RWPE1 (cell line): ENCODE measurements at regions not wholly inside any gene's neighbourhood (a gene's known extent, or its start where the extent isn't known, plus 50 kb on each side); places are given as distances from the start of the nearest gene placed in this dataset.

Source experiments
- CTCF ChIA-PET: fragments of 350-600 bp; sonication (Branson Sonifier 250); formaldehyde crosslinking; extraction: SDS; loops from one replicate; lab custom pipeline; 2021; lab: Yijun Ruan, JAX
- POLR2A ChIA-PET: fragments of 400-600 bp; formaldehyde crosslinking; extraction: SDS; loops from one replicate; lab custom pipeline; 2020; ENCODE audit warnings: antibody characterized with exemption; ENCODE audit not compliant: low non-redundant PET; lab: Yijun Ruan, JAX
- DNase-seq: peaks from one replicate; pipeline ENCODE4 v3.0.0; 2012; ENCODE audit warnings: low spot score
- H3K27ac ChIP-seq: fragments of 450-650 bp; 2 replicates; pipeline ENCODE4 v1.5.1; 2017
- CTCF ChIP-seq: fragments of 450-650 bp; conservative IDR thresholded peaks from 2 replicates; pipeline ENCODE4 v1.5.1; 2017; ENCODE audit warnings: low read depth, mild to moderate bottlenecking

- no peak for DNase-seq
- H3K27ac ChIP-seq: no peak overlapping the region
- CTCF ChIA-PET: no interaction called here
- TF ChIP-seq CTCF: no peak
- POLR2A ChIA-PET: no interaction called here
Measured at GRCh38 chr16:79673635-79674034, 73.1 kb upstream of the MAF start.

GRCh38 chr16:79672524-79672923, 72.0 kb upstream of the MAF start:
- DNase-seq: no peak
- TF ChIP-seq CTCF: no peak
- ChIA-PET CTCF (no interaction called here), POLR2A (no interaction called here)
- H3K27ac ChIP-seq: no peak overlapping the region

GRCh38 chr16:79668502-79668901, 68.0 kb upstream of the MAF start:
- ChIA-PET CTCF (no interaction called here), POLR2A (no interaction called here)
- TF ChIP-seq CTCF: no peak
- no peak overlapping the region for H3K27ac ChIP-seq
- no peak for DNase-seq

GRCh38 chr16:79665970-79666369, 65.4 kb upstream of the MAF start:
- POLR2A ChIA-PET: no interaction called here
- no peak for TF ChIP-seq CTCF
- DNase-seq: no peak
- CTCF ChIA-PET: no interaction called here
- H3K27ac ChIP-seq: no peak overlapping the region

- POLR2A ChIA-PET: no interaction called here
- no peak for TF ChIP-seq CTCF
- CTCF ChIA-PET: no interaction called here
- DNase-seq: no peak
- H3K27ac ChIP-seq: no peak overlapping the region
Measured at GRCh38 chr16:79664407-79664806, 63.9 kb upstream of the MAF start.

- no peak for TF ChIP-seq CTCF
- POLR2A ChIA-PET: no interaction called here
- DNase-seq: no peak
- no peak overlapping the region for H3K27ac ChIP-seq
- CTCF ChIA-PET: interaction anchor here (0.6 to 0.9 kb wide), 2 partner anchors 11 to 665 kb away, joined by 4 to 7 read pairs; no protein-coding TSS in a partner anchor
Measured at GRCh38 chr16:79662669-79663313, 62.3 kb upstream of the MAF start.
